ENCODE measurements at regions not wholly inside any gene's neighbourhood (a gene's known extent, or its start where the extent isn't known, plus 50 kb on each side); places are given as distances from the start of the nearest gene placed in this dataset.

- no peaks in the 10 kb centered on the region for H4K20me1 ChIP-seq (ENCODE audit: insufficient read depth)
- DNase-seq, result no peak
- no peak overlapping the region for H3K9ac ChIP-seq
- POLR2A ChIA-PET, result no interaction called here
- H3K9me2 ChIP-seq, result no peaks in the 10 kb centered on the region
- TF ChIP-seq RCOR1 (IDR thresholded peaks at IDR 0.05; ENCODE audit: low read length) (no peak), CHD2 (IDR thresholded peaks at IDR 0.05; ENCODE audit: low read length, partially characterized antibody) (no peak), POLR2AphosphoS5 (IDR thresholded peaks at IDR 0.05; ENCODE audit: low read depth, low read length) (no peak), TAF1 (IDR thresholded peaks at IDR 0.05; ENCODE audit: borderline replicate concordance, low read depth, low read length) (no peak), REST (IDR thresholded peaks at IDR 0.05; ENCODE audit: low read depth, low read length) (no peak), TEAD4 (IDR thresholded peaks at IDR 0.05; ENCODE audit: borderline replicate concordance, insufficient read depth) (no peak), USF1 (IDR thresholded peaks at IDR 0.05; ENCODE audit: borderline replicate concordance, low read depth) (no peak), MAX (IDR thresholded peaks at IDR 0.05; ENCODE audit: low read depth) (no peak), NFIC (IDR thresholded peaks at IDR 0.05; ENCODE audit: borderline replicate concordance) (no peak), ELF1 (IDR thresholded peaks at IDR 0.05) (no peak), ZBTB33 (IDR thresholded peaks at IDR 0.05; ENCODE audit: borderline replicate concordance, low read depth) (no peak), USF2 (IDR thresholded peaks at IDR 0.05; ENCODE audit: borderline replicate concordance, low read depth, low read length) (no peak), GABPA (IDR thresholded peaks at IDR 0.05; ENCODE audit: low read depth) (no peak)
- H3K4me1 ChIP-seq (ENCODE audit: control insufficient read depth in 1 of 2, insufficient read depth in 2 of 2, low read depth in 1 of 2, low read length in 1 of 2), result no peaks in the 10 kb centered on the region
- 15% methylated on average over 3 of the region's 3 CpGs for WGBS (ENCODE audit: low lambda C conversion rate)
- no peak overlapping the region for H3K4me2 ChIP-seq
- no peak overlapping the region for H2AFZ ChIP-seq (ENCODE audit: low read depth)
- H3K9me3 ChIP-seq, result no peaks in the 10 kb centered on the region
- H3F3A ChIP-seq (replicated peaks; ENCODE audit: insufficient read depth), result no peaks in the 10 kb centered on the region
- H3K27me3 ChIP-seq (ENCODE audit: insufficient read depth), result no peaks in the 10 kb centered on the region
- no peaks in the 10 kb centered on the region for H3K79me2 ChIP-seq (ENCODE audit: insufficient read depth)
- H3K27ac ChIP-seq (ENCODE audit: low read depth in 2 of 2, low read length in 1 of 2), result no peak overlapping the region
- CTCF ChIA-PET, result interaction anchor here (1.3 kb wide), 1 partner anchor 16 kb away, joined by 3 read pairs; no protein-coding TSS in a partner anchor
- H3K36me3 ChIP-seq (replicated peaks in 1 of 2; ENCODE audit: control insufficient read depth in 1 of 2, insufficient read depth in 2 of 2, low read length in 1 of 2), result no peaks in the 10 kb centered on the region
- H3K4me3 ChIP-seq (ENCODE audit: low read depth in 2 of 2, low read length in 1 of 2), result no peak overlapping the region
These were observed 84.5 kb upstream of the PUM3 start for GRCh38 chr9:2928411-2928810.

All from SK-N-SH (cell line).